ENCODE measurements at regions not wholly inside any gene's neighbourhood (a gene's known extent, or its start where the extent isn't known, plus 50 kb on each side); places are given as distances from the start of the nearest gene placed in this dataset.

DNA sequence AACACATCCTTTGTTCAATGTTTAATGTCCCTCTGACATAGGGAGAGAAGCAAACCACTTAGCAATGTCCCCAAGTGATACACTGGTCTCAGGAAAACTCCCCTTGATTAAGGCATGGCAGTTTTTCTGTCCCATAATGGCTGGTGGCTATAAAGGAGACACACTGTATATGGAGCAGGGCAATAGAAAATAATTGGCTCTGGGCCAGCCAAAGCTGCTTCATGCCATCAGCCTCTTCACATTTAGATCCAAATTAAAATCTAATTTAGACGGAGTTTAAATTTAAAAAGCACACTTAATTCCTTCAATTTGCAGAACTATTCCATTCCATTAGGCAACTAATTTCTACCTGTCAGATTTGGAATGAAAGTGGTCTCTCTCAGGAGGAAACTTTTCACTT is 638.1 kb downstream of the DSC3 start:
- ATAC-seq: no peak
- TF ChIP-seq, protein P1, sequence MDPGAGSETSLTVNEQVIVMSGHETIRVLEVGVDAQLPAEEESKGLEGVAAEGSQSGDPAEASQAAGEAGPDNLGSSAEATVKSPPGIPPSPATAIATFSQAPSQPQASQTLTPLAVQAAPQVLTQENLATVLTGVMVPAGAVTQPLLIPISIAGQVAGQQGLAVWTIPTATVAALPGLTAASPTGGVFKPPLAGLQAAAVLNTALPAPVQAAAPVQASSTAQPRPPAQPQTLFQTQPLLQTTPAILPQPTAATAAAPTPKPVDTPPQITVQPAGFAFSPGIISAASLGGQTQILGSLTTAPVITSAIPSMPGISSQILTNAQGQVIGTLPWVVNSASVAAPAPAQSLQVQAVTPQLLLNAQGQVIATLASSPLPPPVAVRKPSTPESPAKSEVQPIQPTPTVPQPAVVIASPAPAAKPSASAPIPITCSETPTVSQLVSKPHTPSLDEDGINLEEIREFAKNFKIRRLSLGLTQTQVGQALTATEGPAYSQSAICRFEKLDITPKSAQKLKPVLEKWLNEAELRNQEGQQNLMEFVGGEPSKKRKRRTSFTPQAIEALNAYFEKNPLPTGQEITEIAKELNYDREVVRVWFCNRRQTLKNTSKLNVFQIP (CRISPR knock-in tag; IDR thresholded peaks at IDR 0.05; ENCODE audit: borderline replicate concordance, low read depth): no peak
- TF ChIP-seq ZNF8 (CRISPR knock-in tag; IDR thresholded peaks at IDR 0.05): no peak
- no peak for TF ChIP-seq CSDC2 (CRISPR knock-in tag; IDR thresholded peaks at IDR 0.05)
- TF ChIP-seq GLIS3 (CRISPR knock-in tag; IDR thresholded peaks at IDR 0.05): no peak
- TF ChIP-seq, protein P2, sequence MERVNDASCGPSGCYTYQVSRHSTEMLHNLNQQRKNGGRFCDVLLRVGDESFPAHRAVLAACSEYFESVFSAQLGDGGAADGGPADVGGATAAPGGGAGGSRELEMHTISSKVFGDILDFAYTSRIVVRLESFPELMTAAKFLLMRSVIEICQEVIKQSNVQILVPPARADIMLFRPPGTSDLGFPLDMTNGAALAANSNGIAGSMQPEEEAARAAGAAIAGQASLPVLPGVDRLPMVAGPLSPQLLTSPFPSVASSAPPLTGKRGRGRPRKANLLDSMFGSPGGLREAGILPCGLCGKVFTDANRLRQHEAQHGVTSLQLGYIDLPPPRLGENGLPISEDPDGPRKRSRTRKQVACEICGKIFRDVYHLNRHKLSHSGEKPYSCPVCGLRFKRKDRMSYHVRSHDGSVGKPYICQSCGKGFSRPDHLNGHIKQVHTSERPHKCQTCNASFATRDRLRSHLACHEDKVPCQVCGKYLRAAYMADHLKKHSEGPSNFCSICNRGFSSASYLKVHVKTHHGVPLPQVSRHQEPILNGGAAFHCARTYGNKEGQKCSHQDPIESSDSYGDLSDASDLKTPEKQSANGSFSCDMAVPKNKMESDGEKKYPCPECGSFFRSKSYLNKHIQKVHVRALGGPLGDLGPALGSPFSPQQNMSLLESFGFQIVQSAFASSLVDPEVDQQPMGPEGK (CRISPR knock-in tag; IDR thresholded peaks at IDR 0.05; ENCODE audit: borderline replicate concordance): no peak
- no peak for TF ChIP-seq SNAI2 (CRISPR knock-in tag; IDR thresholded peaks at IDR 0.05)
- TF ChIP-seq ESRRG (CRISPR knock-in tag; IDR thresholded peaks at IDR 0.05): no peak
- no peak for TF ChIP-seq TOX (CRISPR knock-in tag; IDR thresholded peaks at IDR 0.05; ENCODE audit: borderline replicate concordance)
- no peak for TF ChIP-seq ARNTL (CRISPR knock-in tag; IDR thresholded peaks at IDR 0.05; ENCODE audit: borderline replicate concordance, low read depth)
- no peak for TF ChIP-seq ISL1 (CRISPR knock-in tag; IDR thresholded peaks at IDR 0.05)
- TF ChIP-seq ZFP3 (CRISPR knock-in tag; IDR thresholded peaks at IDR 0.05): no peak
- TF ChIP-seq BACH2 (CRISPR knock-in tag; IDR thresholded peaks at IDR 0.05; ENCODE audit: borderline replicate concordance): no peak
- TF ChIP-seq TCF4 (CRISPR knock-in tag; IDR thresholded peaks at IDR 0.05; ENCODE audit: borderline replicate concordance): no peak
- TF ChIP-seq ZFP30 (CRISPR knock-in tag; IDR thresholded peaks at IDR 0.05): no peak
- no peak for TF ChIP-seq PPARA (CRISPR knock-in tag; IDR thresholded peaks at IDR 0.05; ENCODE audit: borderline replicate concordance)
- no peak for TF ChIP-seq RARB (CRISPR knock-in tag; IDR thresholded peaks at IDR 0.05)
- TF ChIP-seq ZC3H10 (CRISPR knock-in tag; IDR thresholded peaks at IDR 0.05): no peak
- TF ChIP-seq, protein P3, sequence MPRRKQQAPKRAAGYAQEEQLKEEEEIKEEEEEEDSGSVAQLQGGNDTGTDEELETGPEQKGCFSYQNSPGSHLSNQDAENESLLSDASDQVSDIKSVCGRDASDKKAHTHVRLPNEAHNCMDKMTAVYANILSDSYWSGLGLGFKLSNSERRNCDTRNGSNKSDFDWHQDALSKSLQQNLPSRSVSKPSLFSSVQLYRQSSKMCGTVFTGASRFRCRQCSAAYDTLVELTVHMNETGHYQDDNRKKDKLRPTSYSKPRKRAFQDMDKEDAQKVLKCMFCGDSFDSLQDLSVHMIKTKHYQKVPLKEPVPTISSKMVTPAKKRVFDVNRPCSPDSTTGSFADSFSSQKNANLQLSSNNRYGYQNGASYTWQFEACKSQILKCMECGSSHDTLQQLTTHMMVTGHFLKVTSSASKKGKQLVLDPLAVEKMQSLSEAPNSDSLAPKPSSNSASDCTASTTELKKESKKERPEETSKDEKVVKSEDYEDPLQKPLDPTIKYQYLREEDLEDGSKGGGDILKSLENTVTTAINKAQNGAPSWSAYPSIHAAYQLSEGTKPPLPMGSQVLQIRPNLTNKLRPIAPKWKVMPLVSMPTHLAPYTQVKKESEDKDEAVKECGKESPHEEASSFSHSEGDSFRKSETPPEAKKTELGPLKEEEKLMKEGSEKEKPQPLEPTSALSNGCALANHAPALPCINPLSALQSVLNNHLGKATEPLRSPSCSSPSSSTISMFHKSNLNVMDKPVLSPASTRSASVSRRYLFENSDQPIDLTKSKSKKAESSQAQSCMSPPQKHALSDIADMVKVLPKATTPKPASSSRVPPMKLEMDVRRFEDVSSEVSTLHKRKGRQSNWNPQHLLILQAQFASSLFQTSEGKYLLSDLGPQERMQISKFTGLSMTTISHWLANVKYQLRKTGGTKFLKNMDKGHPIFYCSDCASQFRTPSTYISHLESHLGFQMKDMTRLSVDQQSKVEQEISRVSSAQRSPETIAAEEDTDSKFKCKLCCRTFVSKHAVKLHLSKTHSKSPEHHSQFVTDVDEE (CRISPR knock-in tag; IDR thresholded peaks at IDR 0.05): no peak

DNA sequence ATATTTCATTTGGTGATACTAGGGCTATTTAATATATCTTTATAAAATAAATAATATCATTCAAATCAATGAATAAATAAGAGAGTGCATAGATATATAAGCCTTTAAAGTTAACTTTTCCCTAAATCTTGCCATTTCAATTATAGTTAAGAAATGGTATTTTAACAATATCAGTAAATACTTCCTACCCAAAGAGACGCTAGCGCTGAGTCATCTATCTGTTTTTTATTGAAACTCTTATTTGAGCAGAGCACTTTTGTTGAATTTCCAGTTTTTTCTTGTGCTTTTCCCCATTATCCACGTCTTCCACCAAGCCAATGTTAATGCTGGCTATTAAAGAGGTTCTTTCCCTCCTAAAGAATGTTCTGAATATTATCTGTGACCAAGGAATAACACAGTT is 639.3 kb downstream of the DSC3 start:
- TF ChIP-seq, protein P3 (CRISPR knock-in tag; IDR thresholded peaks at IDR 0.05): no peak
- TF ChIP-seq PPARA (CRISPR knock-in tag; IDR thresholded peaks at IDR 0.05; ENCODE audit: borderline replicate concordance) (no peak), ZNF8 (CRISPR knock-in tag; IDR thresholded peaks at IDR 0.05) (no peak), ISL1 (CRISPR knock-in tag; IDR thresholded peaks at IDR 0.05) (no peak), ZNF70 (CRISPR knock-in tag; IDR thresholded peaks at IDR 0.05) (no peak)
- ATAC-seq: no peak

DNA sequence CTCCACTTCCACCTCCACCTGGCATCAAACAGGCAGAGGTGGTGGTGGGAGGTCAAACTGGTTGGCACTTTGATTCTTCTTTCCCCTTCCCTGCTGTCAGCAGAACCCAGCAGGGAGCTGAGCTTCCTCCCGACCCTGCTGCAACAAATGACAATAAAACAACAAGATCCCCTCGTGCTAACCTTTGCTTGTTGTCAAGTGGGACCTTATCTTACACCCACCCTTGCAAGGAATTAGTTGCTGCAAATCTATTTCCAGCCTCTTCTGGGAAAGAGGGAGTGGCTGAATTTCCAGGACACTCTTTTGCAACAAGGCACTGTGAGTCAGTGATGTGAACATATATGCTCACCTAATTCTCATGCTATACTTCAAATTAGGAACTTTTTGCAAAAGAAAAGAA is 655.1 kb downstream of the DSC3 start:
- no peak for ATAC-seq
- TF ChIP-seq, protein P2 (CRISPR knock-in tag; IDR thresholded peaks at IDR 0.05; ENCODE audit: borderline replicate concordance): no peak
- TF ChIP-seq ESRRG (CRISPR knock-in tag; IDR thresholded peaks at IDR 0.05): no peak
- no peak for TF ChIP-seq PPARA (CRISPR knock-in tag; IDR thresholded peaks at IDR 0.05; ENCODE audit: borderline replicate concordance)
- TF ChIP-seq ZFP30 (CRISPR knock-in tag; IDR thresholded peaks at IDR 0.05): no peak
- TF ChIP-seq, protein P1 (CRISPR knock-in tag; IDR thresholded peaks at IDR 0.05; ENCODE audit: borderline replicate concordance, low read depth): no peak
- TF ChIP-seq, protein P4, sequence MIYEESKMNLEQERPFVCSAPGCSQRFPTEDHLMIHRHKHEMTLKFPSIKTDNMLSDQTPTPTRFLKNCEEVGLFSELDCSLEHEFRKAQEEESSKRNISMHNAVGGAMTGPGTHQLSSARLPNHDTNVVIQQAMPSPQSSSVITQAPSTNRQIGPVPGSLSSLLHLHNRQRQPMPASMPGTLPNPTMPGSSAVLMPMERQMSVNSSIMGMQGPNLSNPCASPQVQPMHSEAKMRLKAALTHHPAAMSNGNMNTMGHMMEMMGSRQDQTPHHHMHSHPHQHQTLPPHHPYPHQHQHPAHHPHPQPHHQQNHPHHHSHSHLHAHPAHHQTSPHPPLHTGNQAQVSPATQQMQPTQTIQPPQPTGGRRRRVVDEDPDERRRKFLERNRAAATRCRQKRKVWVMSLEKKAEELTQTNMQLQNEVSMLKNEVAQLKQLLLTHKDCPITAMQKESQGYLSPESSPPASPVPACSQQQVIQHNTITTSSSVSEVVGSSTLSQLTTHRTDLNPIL (CRISPR knock-in tag; IDR thresholded peaks at IDR 0.05; ENCODE audit: low read depth): no peak
- no peak for TF ChIP-seq GLIS3 (CRISPR knock-in tag; IDR thresholded peaks at IDR 0.05)
- TF ChIP-seq OSR1 (CRISPR knock-in tag; IDR thresholded peaks at IDR 0.05): no peak
- TF ChIP-seq TOX (CRISPR knock-in tag; IDR thresholded peaks at IDR 0.05; ENCODE audit: borderline replicate concordance): no peak

Data from SK-N-SH treated with all-trans-retinoic acid at 6 μM for 48 hours (cell line).